GM12874 (cell line): ENCODE measurements at regions not wholly inside any gene's neighbourhood (a gene's known extent, or its start where the extent isn't known, plus 50 kb on each side); places are given as distances from the start of the nearest gene placed in this dataset.

Experiments used
- CTCF ChIP-seq: IDR thresholded peaks from 2 replicates; pipeline ENCODE4 v1.5.1; 2011; ENCODE audit warnings: low read depth, mild to moderate bottlenecking, control low read depth, low read length, moderate library complexity; ENCODE audit not compliant: insufficient read depth

GRCh38 chr2:145572238-145572637 lies 1052.3 kb upstream of the ZEB2 start:
- TF ChIP-seq CTCF = no peak

GRCh38 chr2:145569108-145569507 lies 1049.2 kb upstream of the ZEB2 start:
- TF ChIP-seq CTCF = no peak

- TF ChIP-seq CTCF = no peak
These were observed 1044.1 kb upstream of the ZEB2 start for GRCh38 chr2:145563741-145564615.

- TF ChIP-seq CTCF = no peak
These were observed 1041.2 kb upstream of the ZEB2 start for GRCh38 chr2:145561152-145561551.

GRCh38 chr2:145558617-145559350 lies 1038.9 kb upstream of the ZEB2 start:
- no peak for TF ChIP-seq CTCF

- no peak for TF ChIP-seq CTCF
These were observed 1035.4 kb upstream of the ZEB2 start for GRCh38 chr2:145555360-145555759.

- TF ChIP-seq CTCF = no peak
These were observed 1031.8 kb upstream of the ZEB2 start for GRCh38 chr2:145551686-145552085.
